OCI-LY1 (cell line): ENCODE measurements at regions not wholly inside any gene's neighbourhood (a gene's known extent, or its start where the extent isn't known, plus 50 kb on each side); places are given as distances from the start of the nearest gene placed in this dataset.
"Not testable (repeated sequence)": the region's sequence is repeated elsewhere in the genome, so short reads cannot be mapped to it uniquely, and the experiment has no call there.

ENCODE experiments used
- H2AFZ ChIP-seq: fragments of 200-600 bp; sonication (generic), shearing (Covaris generic); 2 replicates; pipeline ENCODE4 v1.6.0; 2014; ENCODE audit warnings: antibody characterized with exemption, mild to moderate bottlenecking, low read length
- H3F3A ChIP-seq: fragments of 200-600 bp; sonication (generic), shearing (Covaris generic); 2 replicates; pipeline ENCODE4 v1.6.0; 2014; ENCODE audit warnings: mild to moderate bottlenecking, antibody characterized with exemption, low read length, moderate library complexity; ENCODE audit not compliant: insufficient read depth
- H3K27ac ChIP-seq: fragments of 200-600 bp; sonication (generic); 2 replicates; pipeline ENCODE4 v1.5.1; 2014; ENCODE audit warnings: low read length, mixed run types, mild to moderate bottlenecking, low read depth; ENCODE audit not compliant: poor library complexity, severe bottlenecking
- H3K27me3 ChIP-seq: fragments of 200-600 bp; sonication (generic); 2 replicates; pipeline ENCODE4 v1.6.0; 2014; ENCODE audit warnings: antibody characterized with exemption, mild to moderate bottlenecking, low read length, moderate library complexity; ENCODE audit not compliant: insufficient read depth
- H3K36me3 ChIP-seq: fragments of 200-600 bp; sonication (generic); 2 replicates; pipeline ENCODE4 v1.6.1; 2014; ENCODE audit warnings: mild to moderate bottlenecking, antibody characterized with exemption, low read length, moderate library complexity, mixed read lengths; ENCODE audit not compliant: insufficient read depth
- H3K4me1 ChIP-seq: fragments of 200-600 bp; sonication (generic); 2 replicates; pipeline ENCODE4 v1.5.1; 2014; ENCODE audit warnings: mild to moderate bottlenecking, low read length, moderate library complexity; ENCODE audit not compliant: insufficient read depth, severe bottlenecking
- H3K4me2 ChIP-seq: fragments of 200-600 bp; sonication (generic), shearing (Covaris generic); 2 replicates; pipeline ENCODE4 v1.6.1; 2014; ENCODE audit warnings: low read length
- H3K4me3 ChIP-seq: fragments of 200-600 bp; sonication (generic); 2 replicates; pipeline ENCODE4 v1.5.1; 2014; ENCODE audit warnings: low read length, low read depth, mild to moderate bottlenecking, mixed read lengths; ENCODE audit not compliant: poor library complexity, severe bottlenecking
- H3K79me2 ChIP-seq: fragments of 200-600 bp; shearing (Covaris generic); 2 replicates; pipeline ENCODE4 v1.6.1; 2016; ENCODE audit warnings: mixed run types, low read length, mixed read lengths; ENCODE audit not compliant: insufficient read depth
- H3K9ac ChIP-seq: fragments of 200-600 bp; sonication (generic), shearing (Covaris generic); 2 replicates; pipeline ENCODE4 v1.6.1; 2014; ENCODE audit warnings: mild to moderate bottlenecking, low read length, mixed read lengths
- H3K9me2 ChIP-seq: fragments of 200-600 bp; sonication (generic), shearing (Covaris generic); 2 replicates; pipeline ENCODE4 v1.6.1; 2014; ENCODE audit warnings: low read depth, mild to moderate bottlenecking, low read length, mixed read lengths
- H3K9me3 ChIP-seq: fragments of 200-600 bp; shearing (Covaris generic); 2 replicates; pipeline ENCODE4 v1.6.1; 2014; ENCODE audit warnings: low read length, mixed read lengths
- H4K20me1 ChIP-seq: fragments of 200-600 bp; sonication (generic), shearing (Covaris generic); 2 replicates; pipeline ENCODE4 v1.6.0; 2016; ENCODE audit warnings: mild to moderate bottlenecking, low read length; ENCODE audit not compliant: insufficient read depth
- EZH2 ChIP-seq: fragments of 200-600 bp; sonication (generic), shearing (Covaris generic); IDR thresholded peaks from 2 replicates; pipeline ENCODE4 v1.8.0; 2017; ENCODE audit warnings: borderline replicate concordance, mixed run types, mild to moderate bottlenecking, antibody characterized with exemption, low read length, moderate library complexity, mixed read lengths
- TF ChIP-seq, protein P1 (sequence below): fragments of 200-600 bp; sonication (generic), shearing (Covaris generic); IDR thresholded peaks from 2 replicates; pipeline ENCODE4 v1.5.1; 2017; ENCODE audit warnings: mild to moderate bottlenecking, antibody characterized with exemption, low read length, moderate library complexity, mixed read lengths

DNA sequence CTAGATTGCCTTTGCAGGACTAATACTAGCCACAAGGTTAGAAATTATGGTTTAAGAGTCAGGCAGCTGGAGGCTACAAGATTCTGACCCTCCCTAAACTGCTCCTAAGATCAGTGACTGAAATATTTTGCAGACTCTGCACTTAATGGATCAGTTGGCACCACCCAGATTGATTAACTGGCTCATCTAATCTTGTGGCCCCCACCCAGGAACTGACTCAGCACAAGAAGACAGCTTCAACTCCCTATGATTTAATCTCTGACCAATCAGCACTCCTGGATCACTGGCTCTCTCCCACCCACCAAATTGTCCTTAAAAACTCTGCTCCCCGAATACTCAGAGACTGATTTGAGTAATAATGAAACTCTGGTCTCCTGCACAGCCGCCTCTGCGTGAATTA, 145.4 kb upstream of the LCORL start:
- Histone ChIP-seq H3K9me3 (no peaks in the 10 kb centered on the region), H3K4me3 (no peak overlapping the region), H2AFZ (no peak overlapping the region), H3K36me3 (no peaks in the 10 kb centered on the region), H3K9me2 (no peaks in the 10 kb centered on the region), H3K27me3 (no peaks in the 10 kb centered on the region), H3K27ac (no peak overlapping the region), H3K4me1 (no peaks in the 10 kb centered on the region), H3K9ac (no peak overlapping the region), H3F3A (no peaks in the 10 kb centered on the region), H4K20me1 (no peaks in the 10 kb centered on the region), H3K4me2 (no peak overlapping the region), H3K79me2 (no peaks in the 10 kb centered on the region)
- TF ChIP-seq, protein P1, sequence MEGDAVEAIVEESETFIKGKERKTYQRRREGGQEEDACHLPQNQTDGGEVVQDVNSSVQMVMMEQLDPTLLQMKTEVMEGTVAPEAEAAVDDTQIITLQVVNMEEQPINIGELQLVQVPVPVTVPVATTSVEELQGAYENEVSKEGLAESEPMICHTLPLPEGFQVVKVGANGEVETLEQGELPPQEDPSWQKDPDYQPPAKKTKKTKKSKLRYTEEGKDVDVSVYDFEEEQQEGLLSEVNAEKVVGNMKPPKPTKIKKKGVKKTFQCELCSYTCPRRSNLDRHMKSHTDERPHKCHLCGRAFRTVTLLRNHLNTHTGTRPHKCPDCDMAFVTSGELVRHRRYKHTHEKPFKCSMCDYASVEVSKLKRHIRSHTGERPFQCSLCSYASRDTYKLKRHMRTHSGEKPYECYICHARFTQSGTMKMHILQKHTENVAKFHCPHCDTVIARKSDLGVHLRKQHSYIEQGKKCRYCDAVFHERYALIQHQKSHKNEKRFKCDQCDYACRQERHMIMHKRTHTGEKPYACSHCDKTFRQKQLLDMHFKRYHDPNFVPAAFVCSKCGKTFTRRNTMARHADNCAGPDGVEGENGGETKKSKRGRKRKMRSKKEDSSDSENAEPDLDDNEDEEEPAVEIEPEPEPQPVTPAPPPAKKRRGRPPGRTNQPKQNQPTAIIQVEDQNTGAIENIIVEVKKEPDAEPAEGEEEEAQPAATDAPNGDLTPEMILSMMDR: no peak
- TF ChIP-seq EZH2: no peak

DNA sequence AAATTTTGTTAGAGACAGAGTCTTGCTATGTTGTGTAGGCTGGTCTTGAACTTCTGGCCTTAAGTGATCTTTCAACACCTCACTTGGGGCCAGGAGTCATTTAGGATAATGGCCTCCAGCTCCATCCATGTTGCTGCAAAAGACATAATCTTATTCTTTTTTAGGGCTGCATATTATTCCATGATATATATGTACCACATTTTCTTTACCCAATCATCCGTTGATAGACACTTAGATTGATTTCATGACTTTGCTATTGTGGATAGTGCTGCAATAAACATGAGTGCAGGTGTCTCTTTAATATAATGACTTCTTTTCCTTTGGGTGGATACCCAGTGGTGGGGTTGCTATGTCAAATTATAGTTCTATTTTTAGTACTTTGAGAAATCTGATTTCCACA, 140.9 kb upstream of the LCORL start:
- Histone ChIP-seq H3F3A (no peaks in the 10 kb centered on the region), H3K9ac (no peak overlapping the region), H3K4me1 (no peaks in the 10 kb centered on the region), H3K36me3 (no peaks in the 10 kb centered on the region), H3K9me3 (no peaks in the 10 kb centered on the region), H3K4me3 (no peak overlapping the region), H3K27ac (no peak overlapping the region), H2AFZ (no peak overlapping the region), H4K20me1 (no peaks in the 10 kb centered on the region), H3K27me3 (no peaks in the 10 kb centered on the region), H3K4me2 (no peak overlapping the region), H3K79me2 (no peaks in the 10 kb centered on the region), H3K9me2 (no peaks in the 10 kb centered on the region)
- TF ChIP-seq, protein P1: no peak
- TF ChIP-seq EZH2: no peak

DNA sequence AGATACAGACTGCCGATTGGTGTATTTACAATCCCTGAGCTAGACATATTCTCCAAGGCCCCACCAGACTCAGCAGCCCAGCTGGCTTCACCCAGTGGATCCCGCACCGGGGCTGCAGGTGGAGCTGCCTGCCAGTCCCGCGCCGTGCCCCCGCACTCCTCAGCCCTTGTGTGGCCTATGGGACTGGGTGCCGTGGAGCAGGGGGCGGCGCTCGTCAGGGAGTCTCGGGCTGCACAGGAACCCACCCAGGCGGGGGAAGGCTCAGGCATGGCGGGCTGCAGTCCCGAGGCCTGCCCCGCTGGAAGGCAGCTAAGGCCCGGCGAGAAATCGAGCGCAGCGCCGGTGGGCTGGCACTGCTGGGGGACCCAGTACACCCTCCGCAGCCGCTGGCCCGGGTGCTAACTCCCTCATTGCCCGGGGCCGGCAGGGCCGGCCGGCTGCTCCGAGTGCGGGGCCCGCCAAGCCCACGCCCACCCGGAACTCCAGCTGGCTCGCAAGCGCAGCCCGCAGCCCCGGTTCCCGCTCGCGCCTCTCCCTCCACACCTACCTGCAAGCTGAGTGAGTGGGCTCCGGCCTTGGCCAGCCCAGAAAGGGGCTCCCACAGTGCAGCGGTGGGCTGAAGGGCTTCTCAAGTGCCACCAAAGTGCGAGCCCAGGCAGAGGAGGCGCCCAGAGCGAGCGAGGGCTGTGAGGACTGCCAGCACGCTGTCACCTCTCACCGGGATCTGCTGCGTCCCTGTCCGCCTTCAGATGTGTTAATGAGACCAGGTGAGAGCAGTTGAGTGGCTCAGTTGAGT, 137.8 kb upstream of the LCORL start:
- not testable (repeated sequence) for H3K9me2 ChIP-seq, H3K27ac ChIP-seq, H3K9me3 ChIP-seq, H3K4me3 ChIP-seq, H3K9ac ChIP-seq, H3K27me3 ChIP-seq, H3F3A ChIP-seq, H2AFZ ChIP-seq, H3K36me3 ChIP-seq, H3K4me2 ChIP-seq, H3K4me1 ChIP-seq, H4K20me1 ChIP-seq, H3K79me2 ChIP-seq
